ENCODE measurements at regions not wholly inside any gene's neighbourhood (a gene's known extent, or its start where the extent isn't known, plus 50 kb on each side); places are given as distances from the start of the nearest gene placed in this dataset.

- Histone ChIP-seq H3K9me1 (ENCODE audit: insufficient read depth, low read length) (peaks cover 9% of the 10 kb centered on the region), H4K20me1 (ENCODE audit: insufficient read depth, low read length) (no peaks in the 10 kb centered on the region), H3K4ac (ENCODE audit: low read depth, low read length) (no peak overlapping the region), H3K23ac (ENCODE audit: low read depth, low read length) (no peak overlapping the region), H3K4me2 (ENCODE audit: low read depth, low read length) (no peak overlapping the region), H3K56ac (ENCODE audit: extremely low read depth, insufficient read depth, low read length) (no peak overlapping the region), H3K4me3 (ENCODE audit: insufficient read depth, low read depth, low read length) (no peak overlapping the region), H2AFZ (replicated peaks; ENCODE audit: low read length, poor library complexity) (no peak overlapping the region), H4K5ac (ENCODE audit: low read depth, low read length) (no peak overlapping the region), H2BK15ac (ENCODE audit: low read depth, low read length) (peak overlapping the region; percentile 74; the same call in 1 of the 3 replicates), H2BK120ac (ENCODE audit: low read depth, low read length) (no peak overlapping the region), H3K9ac (ENCODE audit: low read depth, low read length) (no peak overlapping the region), H3K9me3 (ENCODE audit: control insufficient read depth, insufficient read depth, low read length) (no peaks in the 10 kb centered on the region), H2BK20ac (ENCODE audit: low read depth, low read length) (no peak overlapping the region; the same call in 1 of the 2 replicates), H3K27ac (ENCODE audit: insufficient read depth, low read length) (no peak overlapping the region), H2BK5ac (ENCODE audit: low read depth, low read length, poor library complexity, severe bottlenecking) (no peak overlapping the region), H4K91ac (ENCODE audit: insufficient read depth, low read depth, low read length) (no peak overlapping the region), H4K8ac (ENCODE audit: low read depth in 2 of 2, low read length in 2 of 2) (no peak overlapping the region; a peak in 1 of 4 replicates), H3K27me3 (ENCODE audit: control insufficient read depth, insufficient read depth, low read length) (no peaks in the 10 kb centered on the region), H3K79me1 (ENCODE audit: low read depth in 1 of 2, low read length in 2 of 2) (peaks cover 2 to 19% of the 10 kb centered on the region in 2 experiments; a peak in 3 of 4 replicates), H3K18ac (ENCODE audit: low read depth, low read length) (no peak overlapping the region; the same call in 1 of the 2 replicates), H3K36me3 (ENCODE audit: control insufficient read depth, insufficient read depth, low read length) (no peaks in the 10 kb centered on the region), H3K14ac (replicated peaks; ENCODE audit: low read depth, low read length) (no peak overlapping the region), H2AK5ac (ENCODE audit: low read depth, low read length) (no peak overlapping the region), H3K4me1 (ENCODE audit: control insufficient read depth, insufficient read depth, low read length) (peaks cover 11% of the 10 kb centered on the region), H2AK9ac (replicated peaks; ENCODE audit: low read depth, low read length, poor library complexity) (no peak overlapping the region)
- ChIA-PET CTCF (no interaction called here), POLR2A (ENCODE audit: unreplicated experiment) (no interaction called here)
- ATAC-seq (ENCODE audit: low read depth) (no peak), DNase-seq (no peak)
- WGBS, 2 experiments (ENCODE audit: extremely low coverage in 2 of 2, insufficient read length in 1 of 2) = no CpG with 5 or more reads among the region's 2 CpGs
- intact Hi-C loops (cut with micrococcal nuclease) (no loop called here), in situ Hi-C loops (cut with MboI; ENCODE audit: low sequenced_read_pairs) (no loop called here), dilution Hi-C loops (cut with HindIII; ENCODE audit: low sequenced_read_pairs, unreplicated experiment) (no loop called here)
- no TSS peak for BruUV-seq (replicated peaks)
- no peak for TF ChIP-seq CHD1 (IDR thresholded peaks at IDR 0.05; ENCODE audit: low read depth, low read length)
- TF ChIP-seq CEBPB (IDR thresholded peaks at IDR 0.05; ENCODE audit: low read depth, low read length) = 0 out of 2 replicates have a peak, but pooled peaks have one; percentile 2
- no peak for TF ChIP-seq RAD21 (IDR thresholded peaks at IDR 0.05; ENCODE audit: low read length)
- no peak for TF ChIP-seq CTCF (conservative IDR thresholded peaks at IDR 0.05; ENCODE audit: low read depth, low read length)
Observed at GRCh38 chr12:46437469-46437868, 64.9 kb upstream of the SLC38A2 start.

All from IMR-90 (cell line).